BLaER1 (cell line): ENCODE measurements at regions not wholly inside any gene's neighbourhood (a gene's known extent, or its start where the extent isn't known, plus 50 kb on each side); places are given as distances from the start of the nearest gene placed in this dataset.

Experiments
- H3K27ac ChIP-seq: shearing (Covaris generic); formaldehyde crosslinking; 2 replicates; pipeline ENCODE4 v1.8.1; 2022
- H3K27me3 ChIP-seq: shearing (Covaris generic); formaldehyde crosslinking; 2 replicates; pipeline ENCODE4 v1.8.1; 2022
- H3K36me3 ChIP-seq: shearing (Covaris generic); formaldehyde crosslinking; 2 replicates; pipeline ENCODE4 v1.8.1; 2022
- H3K4me1 ChIP-seq: shearing (Covaris generic); formaldehyde crosslinking; 2 replicates; pipeline ENCODE4 v1.8.1; 2022
- H3K4me2 ChIP-seq: shearing (Covaris generic); formaldehyde crosslinking; 2 replicates; pipeline ENCODE4 v1.8.1; 2022
- H3K4me3 ChIP-seq: shearing (Covaris generic); formaldehyde crosslinking; 2 replicates; pipeline ENCODE4 v1.8.1; 2022
- H3K9ac ChIP-seq: shearing (Covaris generic); formaldehyde crosslinking; 2 replicates; pipeline ENCODE4 v1.8.1; 2022
- H3K9me3 ChIP-seq: shearing (Covaris generic); formaldehyde crosslinking; 2 replicates; pipeline ENCODE4 v1.8.1; 2022
- H4K20me1 ChIP-seq: shearing (Covaris generic); formaldehyde crosslinking; 2 replicates; pipeline ENCODE4 v1.8.1; 2022
- Cebpa-rat ChIP-seq: shearing (Covaris generic); IDR thresholded peaks from 2 replicates; pipeline ENCODE4 v1.8.1; 2022

GRCh38 chr15:97903560-97903959 lies 56.9 kb upstream of the ARRDC4 start:
- Histone ChIP-seq H3K27ac (no peak overlapping the region), H3K4me2 (peak overlapping the region; percentile 44), H3K9me3 (no peaks in the 10 kb centered on the region), H3K27me3 (no peaks in the 10 kb centered on the region), H3K9ac (no peak overlapping the region), H3K4me3 (no peak overlapping the region), H3K4me1 (peaks cover 9% of the 10 kb centered on the region; the same call in 1 of the 2 replicates), H3K36me3 (no peaks in the 10 kb centered on the region), H4K20me1 (no peaks in the 10 kb centered on the region)
- TF ChIP-seq Cebpa-rat: no peak

GRCh38 chr15:97903971-97904572 lies 56.4 kb upstream of the ARRDC4 start:
- Histone ChIP-seq H3K4me3 (no peak overlapping the region), H3K27ac (no peak overlapping the region), H3K4me1 (peaks cover 9% of the 10 kb centered on the region; the same call in 1 of the 2 replicates), H3K27me3 (no peaks in the 10 kb centered on the region), H3K4me2 (peak overlapping the region; percentile 44), H4K20me1 (no peaks in the 10 kb centered on the region), H3K9ac (no peak overlapping the region), H3K9me3 (no peaks in the 10 kb centered on the region), H3K36me3 (no peaks in the 10 kb centered on the region)
- no peak for TF ChIP-seq Cebpa-rat

DNA sequence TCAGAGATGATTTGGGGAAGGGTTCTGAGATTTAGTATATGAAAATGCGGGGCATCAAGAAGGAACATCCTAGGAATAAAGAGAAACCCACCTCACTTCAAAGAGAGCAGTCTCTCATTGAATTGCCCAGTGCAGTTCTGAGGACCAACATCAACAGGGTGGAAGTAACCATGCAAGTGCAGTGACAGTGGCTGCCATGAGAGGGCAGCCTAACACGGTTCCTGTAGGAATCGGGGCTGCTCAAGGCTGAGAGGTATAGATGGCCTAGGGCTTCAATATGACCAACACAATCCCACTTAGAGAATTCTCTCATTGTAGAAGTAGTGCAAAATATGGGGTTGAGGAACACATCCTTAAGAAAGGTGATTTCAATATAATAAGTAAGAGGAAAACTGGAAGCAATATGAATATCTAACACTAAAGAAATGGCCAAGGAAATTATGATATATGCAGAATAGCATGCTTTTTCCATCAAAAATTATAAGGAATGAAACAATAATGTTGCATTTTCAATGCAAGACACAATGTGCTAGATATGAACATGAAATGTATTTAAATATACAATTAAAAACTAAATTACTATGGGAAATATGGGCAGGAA lies 51.1 kb upstream of the ARRDC4 start:
- no peak for TF ChIP-seq Cebpa-rat
- H3K9me3 ChIP-seq: no peaks in the 10 kb centered on the region
- H3K9ac ChIP-seq: no peak overlapping the region
- no peaks in the 10 kb centered on the region for H4K20me1 ChIP-seq
- no peaks in the 10 kb centered on the region for H3K36me3 ChIP-seq
- no peak overlapping the region for H3K4me2 ChIP-seq
- peaks cover 2% of the 10 kb centered on the region; the same call in 1 of the 2 replicates for H3K4me1 ChIP-seq
- H3K27me3 ChIP-seq: no peaks in the 10 kb centered on the region
- H3K27ac ChIP-seq: no peak overlapping the region
- H3K4me3 ChIP-seq: no peak overlapping the region
